CD4-positive, alpha-beta T cell (primary cell): ENCODE measurements at regions not wholly inside any gene's neighbourhood (a gene's known extent, or its start where the extent isn't known, plus 50 kb on each side); places are given as distances from the start of the nearest gene placed in this dataset.
A peak's percentile ranks its signal among the peaks of the same experiment; 100 is the strongest.

Experiments used
- ATAC-seq: fragments of 200-7000 bp; cut with Tn5 transposase; one replicate; pipeline ENCODE4 v1.10.0; 2022; ENCODE audit warnings: mild to moderate bottlenecking; ENCODE audit not compliant: poor library complexity
- CTCF ChIA-PET: fragments of 350-600 bp; sonication (Branson Sonifier 250); formaldehyde crosslinking; loops from one replicate; lab custom pipeline; 2021; ENCODE audit warnings: antibody characterized with exemption, inconsistent platforms; lab: Charles Lee
- POLR2A ChIA-PET: fragments of 350-600 bp; sonication (Branson Sonifier 250); formaldehyde crosslinking; loops from one replicate; lab custom pipeline; 2021; ENCODE audit warnings: antibody characterized with exemption, inconsistent platforms; lab: Charles Lee
- DNase-seq, 14 experiments: peaks; one replicate each; pipeline ENCODE4 v3.0.0-alpha.2; 2013 to 2020; ENCODE audit warnings: mixed read lengths in 2 of 14
- H3K27ac ChIP-seq, 2 donors: one replicate each; pipeline versions ENCODE4 v1.5.1 to v1.7.0; 2013; ENCODE audit warnings: low read length in 2 of 2, low read depth in 1 of 2, mild to moderate bottlenecking in 1 of 2
- H3K27me3 ChIP-seq, 2 experiments: 1 replicate in 1 of 2; 2 replicates in 1 of 2; pipeline versions ENCODE4 v1.6.1 to v1.7.0; 2013; ENCODE audit warnings: low read length in 2 of 2, control low read depth in 1 of 2, mild to moderate bottlenecking in 1 of 2, moderate library complexity in 1 of 2; ENCODE audit not compliant: insufficient read depth in 2 of 2, control insufficient read depth in 1 of 2
- H3K36me3 ChIP-seq: one replicate; pipeline ENCODE4 v1.6.1; 2013; ENCODE audit warnings: low read length, control low read depth; ENCODE audit not compliant: insufficient read depth
- H3K4me1 ChIP-seq: one replicate; pipeline ENCODE4 v1.6.1; 2013; ENCODE audit warnings: low read length, control low read depth; ENCODE audit not compliant: insufficient read depth
- H3K4me3 ChIP-seq: one replicate; pipeline ENCODE4 v1.5.1; 2013; ENCODE audit warnings: mild to moderate bottlenecking, low read length, moderate library complexity
- H3K9me3 ChIP-seq, 2 experiments: 1 replicate in 1 of 2; 2 replicates in 1 of 2; pipeline versions ENCODE4 v1.6.1 to v1.7.0; 2013; ENCODE audit warnings: low read length in 2 of 2, mild to moderate bottlenecking in 2 of 2, control low read depth in 1 of 2, moderate library complexity in 1 of 2; ENCODE audit not compliant: control insufficient read depth in 1 of 2, insufficient read depth in 1 of 2
- H3K27ac Mint-ChIP-seq: one replicate; pipeline ENCODE4 v1.8.0; 2020; ENCODE audit warnings: mixed read lengths
- H3K27me3 Mint-ChIP-seq: one replicate; pipeline ENCODE4 v1.8.0; 2021; ENCODE audit warnings: mixed read lengths
- H3K36me3 Mint-ChIP-seq: one replicate; pipeline ENCODE4 v1.8.0; 2021; ENCODE audit warnings: low read depth, mixed read lengths
- H3K4me1 Mint-ChIP-seq: one replicate; pipeline ENCODE4 v1.8.0; 2021; ENCODE audit warnings: low read depth, mixed read lengths
- H3K4me3 Mint-ChIP-seq: one replicate; pipeline ENCODE4 v1.8.0; 2020; ENCODE audit warnings: mild to moderate bottlenecking, mixed read lengths
- H3K9me3 Mint-ChIP-seq: one replicate; pipeline ENCODE4 v1.8.0; 2020; ENCODE audit warnings: mixed read lengths
- intact Hi-C, 2 experiments: fragments of 100-400 bp; cut with DNase I in 1 of 2; cut with micrococcal nuclease in 1 of 2; formaldehyde crosslinking; loops; one replicate each; pipeline versions ENCODE4 v1.15.1 to v1.9.0; 2023 to 2025; cut with DNase I, micrococcal nuclease
- TF ChIP-seq, protein P1 (sequence below): fragments of 200-600 bp; IDR thresholded peaks from one replicate; pipeline ENCODE4 v1.8.0; 2022; ENCODE audit warnings: antibody characterized with exemption, mild to moderate bottlenecking

- H3K9me3 ChIP-seq = no peaks in the 10 kb centered on the region
- peak in 2 of 14 experiments; percentile 26 to 50 for DNase-seq
- H3K27ac ChIP-seq = no peak overlapping the region
- no peak overlapping the region for H3K4me3 ChIP-seq
- intact Hi-C loops = no loop called here
- TF ChIP-seq, protein P1, sequence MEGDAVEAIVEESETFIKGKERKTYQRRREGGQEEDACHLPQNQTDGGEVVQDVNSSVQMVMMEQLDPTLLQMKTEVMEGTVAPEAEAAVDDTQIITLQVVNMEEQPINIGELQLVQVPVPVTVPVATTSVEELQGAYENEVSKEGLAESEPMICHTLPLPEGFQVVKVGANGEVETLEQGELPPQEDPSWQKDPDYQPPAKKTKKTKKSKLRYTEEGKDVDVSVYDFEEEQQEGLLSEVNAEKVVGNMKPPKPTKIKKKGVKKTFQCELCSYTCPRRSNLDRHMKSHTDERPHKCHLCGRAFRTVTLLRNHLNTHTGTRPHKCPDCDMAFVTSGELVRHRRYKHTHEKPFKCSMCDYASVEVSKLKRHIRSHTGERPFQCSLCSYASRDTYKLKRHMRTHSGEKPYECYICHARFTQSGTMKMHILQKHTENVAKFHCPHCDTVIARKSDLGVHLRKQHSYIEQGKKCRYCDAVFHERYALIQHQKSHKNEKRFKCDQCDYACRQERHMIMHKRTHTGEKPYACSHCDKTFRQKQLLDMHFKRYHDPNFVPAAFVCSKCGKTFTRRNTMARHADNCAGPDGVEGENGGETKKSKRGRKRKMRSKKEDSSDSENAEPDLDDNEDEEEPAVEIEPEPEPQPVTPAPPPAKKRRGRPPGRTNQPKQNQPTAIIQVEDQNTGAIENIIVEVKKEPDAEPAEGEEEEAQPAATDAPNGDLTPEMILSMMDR = no peak
- H3K36me3 Mint-ChIP-seq = no peaks in the 10 kb centered on the region
- no peak overlapping the region for H3K27ac Mint-ChIP-seq
- peaks cover 6% of the 10 kb centered on the region for H3K27me3 Mint-ChIP-seq
- peaks cover 3% of the 10 kb centered on the region for H3K4me1 ChIP-seq
- H3K4me3 Mint-ChIP-seq = no peak overlapping the region
- ChIA-PET POLR2A (no interaction called here), CTCF (no interaction called here)
- no peaks in the 10 kb centered on the region for H3K9me3 Mint-ChIP-seq
- H3K4me1 Mint-ChIP-seq = peaks cover 5% of the 10 kb centered on the region
- H3K36me3 ChIP-seq = no peaks in the 10 kb centered on the region
- ATAC-seq = no peak
- peaks cover 0 to 12% of the 10 kb centered on the region in 2 experiments for H3K27me3 ChIP-seq
These were observed 369.2 kb upstream of the MCTP2 start for GRCh38 chr15:93861956-93862741.

DNA sequence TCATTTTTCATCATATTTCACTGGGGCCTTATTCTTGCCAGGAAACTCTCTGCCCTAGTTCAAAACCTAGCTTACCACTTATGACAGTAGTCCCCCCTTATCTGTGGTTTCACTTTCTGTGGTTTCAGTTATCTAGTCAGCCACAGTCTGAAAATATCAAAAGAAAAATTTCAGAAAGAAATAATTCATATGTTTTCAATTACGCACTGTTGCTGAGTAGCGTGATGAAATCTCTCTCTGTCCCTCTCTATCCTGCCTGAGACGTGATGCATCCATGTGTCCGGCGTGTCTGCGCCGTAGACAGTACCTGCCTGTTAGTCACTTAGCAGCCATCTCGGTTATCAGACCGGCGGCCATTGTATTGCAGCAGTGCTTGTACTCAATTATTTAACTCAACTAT lies 369.9 kb upstream of the MCTP2 start:
- peaks cover 3% of the 10 kb centered on the region for H3K4me1 ChIP-seq
- Mint-ChIP-seq H3K9me3 (no peaks in the 10 kb centered on the region), H3K27ac (no peak overlapping the region), H3K36me3 (no peaks in the 10 kb centered on the region), H3K4me3 (no peak overlapping the region), H3K27me3 (peaks cover 6% of the 10 kb centered on the region), H3K4me1 (peaks cover 5% of the 10 kb centered on the region)
- H3K36me3 ChIP-seq = no peaks in the 10 kb centered on the region
- H3K27me3 ChIP-seq = peaks cover 0 to 12% of the 10 kb centered on the region in 2 experiments
- ChIA-PET POLR2A (no interaction called here), CTCF (no interaction called here)
- DNase-seq (peak in 1 of 14 experiments; percentile 27), ATAC-seq (no peak)
- intact Hi-C loops = no loop called here
- TF ChIP-seq, protein P1 = no peak
- H3K9me3 ChIP-seq = no peaks in the 10 kb centered on the region
- H3K4me3 ChIP-seq = no peak overlapping the region
- H3K27ac ChIP-seq = no peak overlapping the region

DNA sequence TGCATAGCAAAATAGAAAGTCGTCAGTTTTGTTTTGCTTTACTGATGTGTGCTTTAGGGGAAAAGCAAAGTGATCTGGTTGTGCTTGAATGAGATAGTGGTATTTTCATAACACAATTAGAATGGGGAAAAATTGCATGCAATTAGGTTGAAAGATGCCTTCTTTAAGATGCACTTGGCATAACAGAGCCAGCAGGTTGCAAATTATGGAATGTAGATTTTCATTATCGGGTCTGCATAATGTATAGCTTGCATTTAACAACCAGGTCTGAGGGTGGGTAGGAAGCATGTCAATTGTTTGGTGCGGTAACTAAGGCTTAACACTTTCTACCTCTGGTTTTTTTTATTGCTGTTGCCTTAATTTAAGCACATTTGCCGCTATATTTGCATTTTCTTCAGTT lies 370.7 kb upstream of the MCTP2 start:
- CTCF ChIA-PET = no interaction called here
- no peak overlapping the region for H3K27ac Mint-ChIP-seq

More for the DNA sequence above, 370.7 kb upstream of the MCTP2 start:
- no peak overlapping the region for H3K27ac ChIP-seq
- H3K4me1 ChIP-seq = peaks cover 3% of the 10 kb centered on the region
- no peaks in the 10 kb centered on the region for H3K36me3 ChIP-seq
- Mint-ChIP-seq H3K4me1 (peaks cover 5% of the 10 kb centered on the region), H3K36me3 (no peaks in the 10 kb centered on the region), H3K9me3 (no peaks in the 10 kb centered on the region), H3K27me3 (peaks cover 6% of the 10 kb centered on the region), H3K4me3 (no peak overlapping the region)
- DNase-seq = no peak
- no peaks in the 10 kb centered on the region for H3K9me3 ChIP-seq
- intact Hi-C loops = no loop called here
- POLR2A ChIA-PET = no interaction called here
- no peak overlapping the region for H3K4me3 ChIP-seq
- peaks cover 0 to 12% of the 10 kb centered on the region in 2 experiments for H3K27me3 ChIP-seq
- ATAC-seq = no peak
- TF ChIP-seq, protein P1 = no peak
